GM21360 (cell line): ENCODE measurements at regions not wholly inside any gene's neighbourhood (a gene's known extent, or its start where the extent isn't known, plus 50 kb on each side); places are given as distances from the start of the nearest gene placed in this dataset.

Experiments used
- ATAC-seq: cut with Tn5 transposase; IDR thresholded peaks from one replicate; pipeline ENCODE4 v1.9.1; 2021; ENCODE audit warnings: mild to moderate bottlenecking, moderate library complexity; ENCODE audit not compliant: unreplicated experiment

- ATAC-seq = peak; percentile 44
Measured at GRCh38 chr17:72421128-72422092, 300.6 kb downstream of the SOX9 start.

- peak; percentile 26 for ATAC-seq
Measured at GRCh38 chr17:72422204-72422504, 301.3 kb downstream of the SOX9 start.

- peak; percentile 38 for ATAC-seq
Measured at GRCh38 chr17:72422505-72423285, 301.9 kb downstream of the SOX9 start.

- ATAC-seq = no peak
Measured at GRCh38 chr17:72423286-72423589, 302.4 kb downstream of the SOX9 start.

GRCh38 chr17:72423718-72424117 lies 302.9 kb downstream of the SOX9 start:
- ATAC-seq = no peak

- ATAC-seq = no peak
Measured at GRCh38 chr17:72424505-72425117, 303.8 kb downstream of the SOX9 start.

- no peak for ATAC-seq
Measured at GRCh38 chr17:72425133-72425793, 304.4 kb downstream of the SOX9 start.

- no peak for ATAC-seq
Measured at GRCh38 chr17:72425794-72426168, 305.0 kb downstream of the SOX9 start.

- ATAC-seq = no peak
Measured at GRCh38 chr17:72426321-72426720, 305.5 kb downstream of the SOX9 start.

GRCh38 chr17:72426948-72427760 lies 306.3 kb downstream of the SOX9 start:
- ATAC-seq = no peak

- no peak for ATAC-seq
Measured at GRCh38 chr17:72427761-72428109, 306.9 kb downstream of the SOX9 start.

- ATAC-seq = no peak
Measured at GRCh38 chr17:72429066-72429638, 308.3 kb downstream of the SOX9 start.

GRCh38 chr17:72430611-72431432 lies 310.0 kb downstream of the SOX9 start:
- no peak for ATAC-seq

GRCh38 chr17:72432143-72432621 lies 311.4 kb downstream of the SOX9 start:
- ATAC-seq = no peak

GRCh38 chr17:72432881-72433280 lies 312.1 kb downstream of the SOX9 start:
- ATAC-seq = no peak

- no peak for ATAC-seq
Measured at GRCh38 chr17:72433797-72434196, 313.0 kb downstream of the SOX9 start.

- no peak for ATAC-seq
Measured at GRCh38 chr17:72434581-72434980, 313.8 kb downstream of the SOX9 start.

GRCh38 chr17:72434991-72435618 lies 314.3 kb downstream of the SOX9 start:
- ATAC-seq = no peak

GRCh38 chr17:72438783-72439182 lies 318.0 kb downstream of the SOX9 start:
- no peak for ATAC-seq
